ENCODE measurements at regions not wholly inside any gene's neighbourhood (a gene's known extent, or its start where the extent isn't known, plus 50 kb on each side); places are given as distances from the start of the nearest gene placed in this dataset.

DNA sequence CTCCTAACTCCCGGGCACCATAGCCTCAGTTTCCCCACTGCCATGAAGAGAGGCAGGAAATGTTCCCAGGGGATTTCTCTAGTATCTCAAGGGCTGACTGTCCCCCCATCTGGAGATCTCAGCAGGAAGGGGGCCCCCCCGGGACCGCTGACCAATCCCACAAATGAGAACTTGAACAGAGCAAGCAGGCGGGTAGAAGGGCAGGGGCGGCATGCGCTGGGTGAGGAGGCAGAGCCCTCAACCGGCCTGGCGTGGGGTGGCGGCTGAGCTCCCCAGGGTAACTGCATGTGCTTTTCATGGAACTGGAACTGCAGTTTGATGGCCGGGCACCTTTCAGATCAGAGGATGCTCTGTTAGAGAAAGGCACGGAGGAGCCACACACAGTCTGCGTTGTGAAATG is 144.5 kb downstream of the CTTN start:
- TF ChIP-seq EZH2phosphoT487 (IDR thresholded peaks at IDR 0.05; ENCODE audit: insufficient read depth, low read depth), result no peak
- TF ChIP-seq EZH2 (IDR thresholded peaks at IDR 0.05; ENCODE audit: insufficient read depth, poor library complexity, severe bottlenecking), result no peak

Measured in GM23248 (cell line).